ENCODE measurements at regions not wholly inside any gene's neighbourhood (a gene's known extent, or its start where the extent isn't known, plus 50 kb on each side); places are given as distances from the start of the nearest gene placed in this dataset.
"Not testable (repeated sequence)": the region's sequence is repeated elsewhere in the genome, so short reads cannot be mapped to it uniquely, and the experiment has no call there.

GRCh38 chr12:34228046-34228445 lies 205.8 kb downstream of the ALG10 start:
- not testable (repeated sequence) for DNase-seq

GRCh38 chr12:34229033-34229432 lies 206.7 kb downstream of the ALG10 start:
- DNase-seq, result not testable (repeated sequence)

GRCh38 chr12:34233618-34234017 lies 211.3 kb downstream of the ALG10 start:
- no peak for DNase-seq

GRCh38 chr12:34236073-34236472 lies 213.8 kb downstream of the ALG10 start:
- no peak for DNase-seq

- no peak for DNase-seq
These were observed 222.3 kb downstream of the ALG10 start for GRCh38 chr12:34244608-34245007.

- no peak for DNase-seq
These were observed 227.0 kb downstream of the ALG10 start for GRCh38 chr12:34249271-34249670.

GRCh38 chr12:34251879-34252278 lies 229.6 kb downstream of the ALG10 start:
- DNase-seq, result not testable (repeated sequence)

GRCh38 chr12:34253674-34254073 lies 231.4 kb downstream of the ALG10 start:
- DNase-seq, result no peak

GRCh38 chr12:34257093-34257492 lies 234.8 kb downstream of the ALG10 start:
- DNase-seq, result no peak

GRCh38 chr12:34262140-34262539 lies 239.8 kb downstream of the ALG10 start:
- DNase-seq, result not testable (repeated sequence)

GRCh38 chr12:34264110-34264509 lies 241.8 kb downstream of the ALG10 start:
- DNase-seq, result no peak

GRCh38 chr12:34273703-34274102 lies 251.4 kb downstream of the ALG10 start:
- DNase-seq, result not testable (repeated sequence)

- DNase-seq, result no peak
These were observed 252.8 kb downstream of the ALG10 start for GRCh38 chr12:34275129-34275528.

GRCh38 chr12:34286483-34286882 lies 264.2 kb downstream of the ALG10 start:
- DNase-seq, result no peak

GRCh38 chr12:34286934-34287333 lies 264.6 kb downstream of the ALG10 start:
- no peak for DNase-seq

- DNase-seq, result no peak
These were observed 265.1 kb downstream of the ALG10 start for GRCh38 chr12:34287437-34287836.

GRCh38 chr12:34287986-34288962 lies 266.0 kb downstream of the ALG10 start:
- DNase-seq, result no peak

GRCh38 chr12:34288963-34289345 lies 266.7 kb downstream of the ALG10 start:
- no peak for DNase-seq

GRCh38 chr12:34289431-34290380 lies 267.4 kb downstream of the ALG10 start:
- no peak for DNase-seq

GRCh38 chr12:34290381-34290995 lies 268.2 kb downstream of the ALG10 start:
- no peak for DNase-seq

- DNase-seq, result no peak
These were observed 268.7 kb downstream of the ALG10 start for GRCh38 chr12:34291001-34291400.

GRCh38 chr12:34291426-34291901 lies 269.2 kb downstream of the ALG10 start:
- no peak for DNase-seq
